Right atrium auricular region (tissue), 2 donors: ENCODE measurements at regions not wholly inside any gene's neighbourhood (a gene's known extent, or its start where the extent isn't known, plus 50 kb on each side); places are given as distances from the start of the nearest gene placed in this dataset.

Experiments
- DNase-seq: peaks from one replicate; pipeline ENCODE4 v3.0.0-alpha.2; 2019; ENCODE audit warnings: low spot score
- H3K27ac ChIP-seq, 2 donors: fragments of 200-600 bp; sonication (generic); 1 replicate in 1 of 2; 2 replicates in 1 of 2; pipeline ENCODE4 v1.5.1; 2016 to 2019
- H3K27me3 ChIP-seq, 2 donors: fragments of 200-600 bp; sonication (generic); one replicate each; pipeline versions ENCODE4 v1.5.1 to v1.6.0; 2017 to 2019
- H3K36me3 ChIP-seq: fragments of 200-600 bp; sonication (generic); one replicate; pipeline ENCODE4 v1.5.1; 2016
- H3K4me1 ChIP-seq, 2 donors: fragments of 200-600 bp; sonication (generic); one replicate each; pipeline versions ENCODE4 v1.5.1 to v1.6.0; 2017 to 2019
- H3K4me3 ChIP-seq, 2 donors: fragments of 200-600 bp; sonication (generic); 1 replicate in 1 of 2; 2 replicates in 1 of 2; pipeline ENCODE4 v1.5.1; 2017 to 2019; ENCODE audit warnings: mild to moderate bottlenecking in 1 of 2, moderate library complexity in 1 of 2
- H3K9me3 ChIP-seq, 2 donors: fragments of 200-600 bp; sonication (generic); one replicate each; pipeline ENCODE4 v1.5.1; 2019
- CTCF ChIP-seq, 2 donors: fragments of 200-600 bp; sonication (generic); IDR thresholded peaks; one replicate each; pipeline ENCODE4 v1.5.1; 2019; ENCODE audit warnings: antibody characterized with exemption in 2 of 2

- no peak for DNase-seq
- TF ChIP-seq CTCF (IDR thresholded peaks at IDR 0.05) = no peak
- H3K27me3 ChIP-seq = no peaks in the 10 kb centered on the region
- no peaks in the 10 kb centered on the region for H3K4me1 ChIP-seq
- H3K27ac ChIP-seq = no peak overlapping the region
- H3K9me3 ChIP-seq = peaks cover 0 to 8% of the 10 kb centered on the region in 2 donors
- H3K4me3 ChIP-seq = no peak overlapping the region
- no peaks in the 10 kb centered on the region for H3K36me3 ChIP-seq
Observed at GRCh38 chr13:99827011-99827772, 144.4 kb downstream of the ZIC5 start.

- Histone ChIP-seq H3K27me3 (no peaks in the 10 kb centered on the region), H3K27ac (no peak overlapping the region), H3K4me3 (no peak overlapping the region), H3K36me3 (no peaks in the 10 kb centered on the region), H3K9me3 (peaks cover 0 to 8% of the 10 kb centered on the region in 2 donors), H3K4me1 (no peaks in the 10 kb centered on the region)
- DNase-seq = no peak
- no peak for TF ChIP-seq CTCF (IDR thresholded peaks at IDR 0.05)
Observed at GRCh38 chr13:99823961-99824360, 147.6 kb downstream of the ZIC5 start.

GRCh38 chr13:99822820-99823219, 148.7 kb downstream of the ZIC5 start:
- no peak for TF ChIP-seq CTCF (IDR thresholded peaks at IDR 0.05)
- H3K4me3 ChIP-seq = no peak overlapping the region
- no peak for DNase-seq
- H3K27ac ChIP-seq = no peak overlapping the region
- H3K36me3 ChIP-seq = no peaks in the 10 kb centered on the region
- H3K4me1 ChIP-seq = no peaks in the 10 kb centered on the region
- H3K27me3 ChIP-seq = no peaks in the 10 kb centered on the region
- H3K9me3 ChIP-seq = peaks cover 0 to 8% of the 10 kb centered on the region in 2 donors

GRCh38 chr13:99821741-99822140, 149.8 kb downstream of the ZIC5 start:
- Histone ChIP-seq H3K4me3 (no peak overlapping the region), H3K27ac (no peak overlapping the region), H3K36me3 (no peaks in the 10 kb centered on the region), H3K4me1 (no peaks in the 10 kb centered on the region), H3K27me3 (no peaks in the 10 kb centered on the region), H3K9me3 (peaks cover 0 to 8% of the 10 kb centered on the region in 2 donors)
- TF ChIP-seq CTCF (IDR thresholded peaks at IDR 0.05) = no peak
- no peak for DNase-seq

- Histone ChIP-seq H3K4me3 (no peak overlapping the region), H3K9me3 (peaks cover 0 to 8% of the 10 kb centered on the region in 2 donors), H3K27me3 (no peaks in the 10 kb centered on the region), H3K4me1 (no peaks in the 10 kb centered on the region), H3K27ac (no peak overlapping the region), H3K36me3 (no peaks in the 10 kb centered on the region)
- no peak for TF ChIP-seq CTCF (IDR thresholded peaks at IDR 0.05)
- no peak for DNase-seq
Observed at GRCh38 chr13:99819967-99820366, 151.6 kb downstream of the ZIC5 start.

GRCh38 chr13:99816321-99816720, 155.2 kb downstream of the ZIC5 start:
- no peak overlapping the region for H3K4me3 ChIP-seq
- no peak overlapping the region for H3K27ac ChIP-seq

More at GRCh38 chr13:99816321-99816720, 155.2 kb downstream of the ZIC5 start:
- no peaks in the 10 kb centered on the region for H3K4me1 ChIP-seq
- no peaks in the 10 kb centered on the region for H3K27me3 ChIP-seq
- no peak for TF ChIP-seq CTCF (IDR thresholded peaks at IDR 0.05)
- DNase-seq = no peak
- no peaks in the 10 kb centered on the region for H3K36me3 ChIP-seq
- no peaks in the 10 kb centered on the region for H3K9me3 ChIP-seq
